ENCODE measurements at regions not wholly inside any gene's neighbourhood (a gene's known extent, or its start where the extent isn't known, plus 50 kb on each side); places are given as distances from the start of the nearest gene placed in this dataset.

GRCh38 chr9:86408121-86408520, 53.9 kb upstream of the TUT7 start:
- Histone ChIP-seq H3K27ac (ENCODE audit: low read depth in 1 of 2, low read length in 2 of 2) (no peak overlapping the region), H3K36me3 (replicated peaks in 1 of 2; ENCODE audit: control insufficient read depth in 1 of 2, insufficient read depth in 2 of 2, low read length in 2 of 2) (no peaks in the 10 kb centered on the region), H3K9me3 (replicated peaks in 1 of 2; ENCODE audit: control insufficient read depth in 1 of 2, insufficient read depth in 1 of 2, low read length in 2 of 2) (no peaks in the 10 kb centered on the region), H3K79me2 (ENCODE audit: insufficient read depth, low read length) (no peaks in the 10 kb centered on the region), H3K4me2 (replicated peaks; ENCODE audit: extremely low read depth, low read length, poor library complexity, severe bottlenecking) (no peak overlapping the region), H3K27me3 (ENCODE audit: control insufficient read depth in 2 of 2, insufficient read depth in 2 of 2, low read length in 2 of 2) (no peaks in the 10 kb centered on the region), H3K4me3 (replicated peaks in 1 of 3; ENCODE audit: low read depth in 2 of 3, low read length in 3 of 3) (no peak overlapping the region), H4K20me1 (ENCODE audit: insufficient read depth, low read length) (no peaks in the 10 kb centered on the region), H2AFZ (ENCODE audit: insufficient read depth, low read depth, low read length, poor library complexity, severe bottlenecking) (no peak overlapping the region), H3K9ac (ENCODE audit: insufficient read depth, low read length, poor library complexity, severe bottlenecking) (no peak overlapping the region), H3K4me1 (ENCODE audit: control insufficient read depth in 1 of 2, insufficient read depth in 2 of 2, low read length in 2 of 2) (peaks cover 8 to 10% of the 10 kb centered on the region in 2 donors)
- no peaks in the 10 kb centered on the region for H3K36me3 Mint-ChIP-seq
- no peak for TF ChIP-seq CTCF (IDR thresholded peaks at IDR 0.05)
- no peak for DNase-seq
- intact Hi-C loops (cut with micrococcal nuclease) = no loop called here
- no peak overlapping the region for H3K4me3 Mint-ChIP-seq
- H3K4me1 Mint-ChIP-seq = peaks cover 10% of the 10 kb centered on the region
- peaks cover 0 to 2% (median 0%) of the 10 kb centered on the region in 7 donors for H3K9me3 Mint-ChIP-seq
- no peak overlapping the region for H3K27ac Mint-ChIP-seq
- H3K27me3 Mint-ChIP-seq (ENCODE audit: low read depth in 3 of 3) = peaks cover 9 to 22% (median 10%) of the 10 kb centered on the region in 3 donors
- WGBS (ENCODE audit: insufficient coverage) = no CpG with 5 or more reads among the region's 1 CpG

GRCh38 chr9:86407022-86407421, 52.8 kb upstream of the TUT7 start:
- peaks cover 10 to 21% (median 12%) of the 10 kb centered on the region in 3 donors for H3K27me3 Mint-ChIP-seq (ENCODE audit: low read depth in 3 of 3)
- no peaks in the 10 kb centered on the region for H3K9me3 Mint-ChIP-seq
- no peaks in the 10 kb centered on the region for H3K79me2 ChIP-seq (ENCODE audit: insufficient read depth, low read length)
- no peak overlapping the region for H3K9ac ChIP-seq (ENCODE audit: insufficient read depth, low read length, poor library complexity, severe bottlenecking)
- no peaks in the 10 kb centered on the region for H4K20me1 ChIP-seq (ENCODE audit: insufficient read depth, low read length)
- TF ChIP-seq CTCF (IDR thresholded peaks at IDR 0.05) = no peak
- H3K27ac Mint-ChIP-seq = no peak overlapping the region
- H3K27me3 ChIP-seq (ENCODE audit: control insufficient read depth in 2 of 2, insufficient read depth in 2 of 2, low read length in 2 of 2) = no peaks in the 10 kb centered on the region
- no peaks in the 10 kb centered on the region for H3K9me3 ChIP-seq (replicated peaks in 1 of 2; ENCODE audit: control insufficient read depth in 1 of 2, insufficient read depth in 1 of 2, low read length in 2 of 2)
- H3K36me3 Mint-ChIP-seq = no peaks in the 10 kb centered on the region
- no peak overlapping the region for H3K27ac ChIP-seq (ENCODE audit: low read depth in 1 of 2, low read length in 2 of 2)
- H3K36me3 ChIP-seq (replicated peaks in 1 of 2; ENCODE audit: control insufficient read depth in 1 of 2, insufficient read depth in 2 of 2, low read length in 2 of 2) = no peaks in the 10 kb centered on the region
- intact Hi-C loops (cut with micrococcal nuclease) = no loop called here
- H3K4me3 ChIP-seq (replicated peaks in 1 of 3; ENCODE audit: low read depth in 2 of 3, low read length in 3 of 3) = no peak overlapping the region
- peaks cover 13% of the 10 kb centered on the region for H3K4me1 Mint-ChIP-seq
- DNase-seq = peak in 1 of 3 donors; percentile 24
- no peak overlapping the region for H3K4me2 ChIP-seq (replicated peaks; ENCODE audit: extremely low read depth, low read length, poor library complexity, severe bottlenecking)
- no peak overlapping the region for H2AFZ ChIP-seq (ENCODE audit: insufficient read depth, low read depth, low read length, poor library complexity, severe bottlenecking)
- H3K4me1 ChIP-seq (ENCODE audit: control insufficient read depth in 1 of 2, insufficient read depth in 2 of 2, low read length in 2 of 2) = peaks cover 8 to 10% of the 10 kb centered on the region in 2 donors
- no CpG with 5 or more reads among the region's 3 CpGs for WGBS (ENCODE audit: insufficient coverage)
- no peak overlapping the region for H3K4me3 Mint-ChIP-seq

Measured in CD14-positive monocyte (primary cell).